GM10266 (cell line): ENCODE measurements at regions not wholly inside any gene's neighbourhood (a gene's known extent, or its start where the extent isn't known, plus 50 kb on each side); places are given as distances from the start of the nearest gene placed in this dataset.

Experiments
- DNase-seq: peaks from one replicate; pipeline ENCODE4 v3.0.0; 2012; ENCODE audit errors: extremely low spot score
- CTCF ChIP-seq: IDR thresholded peaks from 2 replicates; pipeline ENCODE4 v1.5.1; 2012; ENCODE audit warnings: mild to moderate bottlenecking, low read depth; ENCODE audit not compliant: control insufficient read depth, insufficient read depth; ENCODE audit errors: missing control alignments

GRCh38 chr13:50522506-50522905 is 321.0 kb downstream of the DLEU7 start:
- TF ChIP-seq CTCF: no peak
- no peak for DNase-seq

GRCh38 chr13:50523307-50523706 is 320.2 kb downstream of the DLEU7 start:
- TF ChIP-seq CTCF: no peak
- DNase-seq: no peak

GRCh38 chr13:50524560-50524959 is 318.9 kb downstream of the DLEU7 start:
- DNase-seq: no peak
- TF ChIP-seq CTCF: no peak

- DNase-seq: no peak
- no peak for TF ChIP-seq CTCF
Measured at GRCh38 chr13:50526661-50527071, 316.8 kb downstream of the DLEU7 start.

- DNase-seq: no peak
- TF ChIP-seq CTCF: no peak
Measured at GRCh38 chr13:50527188-50527587, 316.3 kb downstream of the DLEU7 start.

GRCh38 chr13:50527612-50528509 is 315.6 kb downstream of the DLEU7 start:
- no peak for TF ChIP-seq CTCF
- no peak for DNase-seq

- TF ChIP-seq CTCF: no peak
- DNase-seq: no peak
Measured at GRCh38 chr13:50529154-50529882, 314.2 kb downstream of the DLEU7 start.
